Cardiac fibroblast (primary cell): ENCODE measurements at regions not wholly inside any gene's neighbourhood (a gene's known extent, or its start where the extent isn't known, plus 50 kb on each side); places are given as distances from the start of the nearest gene placed in this dataset.
A peak's percentile ranks its signal among the peaks of the same experiment; 100 is the strongest.

ENCODE experiments used
- DNase-seq, 2 donors: peaks; one replicate each; pipeline versions ENCODE4 v3.0.0 to v3.0.0-alpha.2; 2010; ENCODE audit warnings: low read depth in 2 of 2
- H3K4me3 ChIP-seq, 2 donors: replicated peaks in 1 of 2; 1 replicate in 1 of 2; 2 replicates in 1 of 2; pipeline ENCODE4 v1.5.1; 2011; ENCODE audit warnings: low read depth in 2 of 2, low read length in 2 of 2, mild to moderate bottlenecking in 2 of 2, moderate library complexity in 1 of 2
- CTCF ChIP-seq: IDR thresholded peaks from one replicate; pipeline ENCODE4 v1.5.1; 2011; ENCODE audit warnings: low read depth, mild to moderate bottlenecking, low read length, inconsistent platforms

GRCh38 chr9:84151236-84151635, 170.6 kb downstream of the RMI1 start:
- no peak for DNase-seq
- H3K4me3 ChIP-seq: no peak overlapping the region
- TF ChIP-seq CTCF: no peak

DNA sequence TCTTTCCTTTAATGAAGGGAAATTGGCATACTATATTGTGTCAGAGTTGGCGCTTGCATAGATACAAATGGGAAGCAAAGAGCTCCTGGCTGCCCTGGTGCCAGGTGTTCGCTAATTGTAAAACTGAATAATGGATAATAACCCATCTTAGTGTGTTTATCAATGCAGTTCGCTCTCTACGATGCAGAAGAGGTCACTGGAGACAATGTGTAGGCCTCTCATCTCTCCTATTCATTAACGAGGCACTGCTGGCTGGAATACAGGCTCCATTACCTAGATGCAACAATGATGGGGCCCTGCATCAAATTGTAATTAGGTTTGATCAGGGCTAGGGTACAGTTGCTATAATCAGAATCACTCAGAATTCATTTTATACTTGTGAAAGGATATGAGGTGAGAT, 171.0 kb downstream of the RMI1 start:
- no peak for DNase-seq
- TF ChIP-seq CTCF: no peak
- H3K4me3 ChIP-seq: no peak overlapping the region

- H3K4me3 ChIP-seq: no peak overlapping the region
- peak in 1 of 2 donors; percentile 49 for DNase-seq
- no peak for TF ChIP-seq CTCF
Observed at GRCh38 chr9:84152204-84152603, 171.6 kb downstream of the RMI1 start.

DNA sequence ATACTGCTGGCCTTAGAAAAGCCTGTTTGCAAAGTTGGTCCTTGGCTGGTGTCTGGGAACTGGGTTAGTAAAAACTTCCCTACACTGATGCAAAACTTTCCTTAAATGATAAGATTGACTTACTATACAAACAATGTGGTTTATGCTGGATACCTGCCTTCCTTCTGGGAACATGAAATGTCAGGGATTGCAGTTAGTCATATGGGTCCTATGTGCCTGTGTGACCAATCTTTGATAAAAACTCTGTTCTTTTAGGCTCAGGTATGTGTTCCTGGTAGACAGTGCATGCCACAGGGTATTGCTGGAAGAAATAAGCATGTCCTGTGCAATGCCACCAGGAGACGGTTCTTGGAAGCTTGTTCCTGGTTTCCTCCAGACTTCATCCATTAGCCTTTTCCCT, 173.3 kb downstream of the RMI1 start:
- H3K4me3 ChIP-seq: no peak overlapping the region

GRCh38 chr9:84154320-84154719, 173.7 kb downstream of the RMI1 start:
- no peak overlapping the region for H3K4me3 ChIP-seq
- peak; percentile 64 to 67 for DNase-seq
- no peak for TF ChIP-seq CTCF

More for the DNA sequence above, 173.3 kb downstream of the RMI1 start:
- DNase-seq: peak; percentile 24 to 32
- TF ChIP-seq CTCF: no peak

- TF ChIP-seq CTCF: no peak
- peak in 1 of 2 donors; percentile 22 for DNase-seq
- no peak overlapping the region for H3K4me3 ChIP-seq
Observed at GRCh38 chr9:84163052-84163650, 177.4 kb downstream of the SLC28A3 start.

GRCh38 chr9:84166891-84167290, 173.7 kb downstream of the SLC28A3 start:
- H3K4me3 ChIP-seq: no peak overlapping the region
- TF ChIP-seq CTCF: no peak
- no peak for DNase-seq
